ENCODE measurements at regions not wholly inside any gene's neighbourhood (a gene's known extent, or its start where the extent isn't known, plus 50 kb on each side); places are given as distances from the start of the nearest gene placed in this dataset.

DNA sequence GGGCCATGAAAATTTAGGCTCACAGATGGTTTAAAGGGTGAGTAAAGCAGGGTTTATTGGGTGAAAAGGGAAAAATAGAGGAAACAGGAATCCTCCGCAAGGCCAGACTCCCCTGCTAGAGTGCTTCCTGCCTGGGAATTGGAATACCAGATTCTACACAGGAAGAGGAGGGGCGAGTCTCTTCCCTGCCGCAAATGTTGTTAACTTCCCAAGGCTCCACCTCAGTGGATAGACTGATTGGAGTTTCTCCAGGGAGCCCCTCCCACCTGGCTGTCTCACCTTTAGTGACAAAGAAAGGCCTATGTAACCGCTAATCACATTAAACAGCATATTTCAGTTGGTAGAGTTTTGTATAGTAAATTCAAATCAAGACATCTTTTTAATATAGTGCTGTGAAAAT, 1450.1 kb downstream of the KCNT2 start:
- DNase-seq: no peak

GRCh38 chr1:195153107-195153506, 1455.1 kb downstream of the KCNT2 start:
- DNase-seq: no peak

GRCh38 chr1:195150768-195151167, 1457.5 kb downstream of the KCNT2 start:
- DNase-seq: no peak

GRCh38 chr1:195141294-195141693, 1466.9 kb downstream of the KCNT2 start:
- DNase-seq: no peak

DNA sequence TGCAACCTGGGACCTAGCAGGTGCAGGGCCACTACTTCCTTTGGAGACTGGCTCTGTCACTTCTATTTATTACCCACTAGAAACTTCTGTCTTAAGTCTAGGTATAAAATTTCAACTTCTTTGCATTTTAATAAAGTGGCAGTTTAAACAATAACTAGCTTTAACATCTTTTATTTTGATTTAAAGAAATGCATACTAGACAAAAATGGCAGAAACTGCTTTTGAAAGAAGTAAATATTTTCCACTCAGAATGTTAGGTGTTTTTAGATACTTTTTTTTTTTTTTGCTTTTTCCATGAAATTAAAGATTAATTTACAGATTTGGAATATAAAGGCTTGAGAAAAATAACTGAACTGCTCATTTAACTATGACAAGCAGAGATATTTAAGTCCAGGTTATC, 1477.6 kb downstream of the KCNT2 start:
- DNase-seq: no peak

GRCh38 chr1:195122497-195122896, 1485.7 kb downstream of the KCNT2 start:
- DNase-seq: no peak

GRCh38 chr1:195113471-195113870, 1494.8 kb downstream of the KCNT2 start:
- no peak for DNase-seq

- DNase-seq: no peak
Measured at GRCh38 chr1:195105773-195106172, 1502.5 kb downstream of the KCNT2 start.

- DNase-seq: no peak
Measured at GRCh38 chr1:195105281-195105680, 1503.0 kb downstream of the KCNT2 start.

DNA sequence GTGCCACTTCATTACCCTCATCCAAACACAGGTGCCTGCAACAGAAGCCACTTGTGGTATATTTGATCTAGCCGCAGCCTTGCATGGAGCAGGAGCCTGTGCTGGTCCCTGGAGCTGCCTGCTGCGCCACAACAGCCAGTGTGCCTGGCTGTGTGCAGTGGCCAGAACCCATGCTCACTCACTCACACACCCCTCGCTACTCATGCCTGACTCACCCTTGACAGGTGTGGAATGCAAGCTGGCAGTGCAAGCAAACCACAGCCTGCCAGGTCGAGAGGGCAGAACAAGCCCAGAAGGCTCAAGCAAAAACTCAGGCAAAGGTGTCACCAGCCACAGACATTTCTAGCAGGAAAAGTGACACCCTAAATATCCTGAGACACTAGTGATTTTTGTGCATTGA, 1510.9 kb downstream of the KCNT2 start:
- no peak for DNase-seq

DNA sequence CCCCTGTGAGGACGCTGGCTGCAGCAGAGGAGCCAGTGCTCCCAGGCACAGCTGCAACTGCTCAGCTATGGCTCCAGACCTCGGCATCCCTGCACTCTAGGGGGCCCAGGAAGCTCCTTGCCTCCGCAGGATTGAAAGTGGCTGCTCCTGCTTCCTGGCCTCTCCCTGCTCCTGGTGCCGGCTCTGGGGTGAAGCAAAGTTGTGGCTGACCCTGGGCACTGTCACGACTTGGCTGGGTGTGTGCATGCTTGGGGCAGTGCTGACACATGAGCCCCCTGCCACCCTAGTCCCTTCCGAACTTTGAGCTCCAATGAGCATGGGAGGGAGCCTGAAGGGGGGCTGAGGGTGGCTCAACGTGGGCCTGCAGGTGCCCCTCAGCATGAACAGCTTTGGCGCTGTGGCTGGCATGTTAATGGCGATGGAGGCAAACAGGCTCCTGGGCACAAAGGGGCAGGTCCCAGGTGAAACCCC, 1512.2 kb downstream of the KCNT2 start:
- no peak for DNase-seq

DNA sequence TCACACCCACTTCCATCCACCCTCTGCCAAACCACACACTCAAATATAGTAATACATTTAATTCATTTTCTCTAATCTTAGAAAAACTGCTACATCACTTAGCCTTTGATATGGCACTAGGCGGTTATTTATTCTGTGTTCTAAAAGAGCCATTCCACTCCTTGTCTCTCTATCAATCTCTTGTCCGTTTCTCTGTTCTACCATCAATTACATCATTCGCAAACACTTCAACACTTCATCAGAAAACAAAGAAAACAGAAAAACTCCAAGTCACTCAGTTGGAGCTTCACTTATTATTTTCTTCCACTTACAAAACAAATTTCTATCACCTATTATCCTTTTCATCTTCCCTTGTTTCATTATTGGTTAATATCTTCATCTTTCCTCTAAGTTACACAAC, 1523.0 kb downstream of the KCNT2 start:
- no peak for DNase-seq

DNA sequence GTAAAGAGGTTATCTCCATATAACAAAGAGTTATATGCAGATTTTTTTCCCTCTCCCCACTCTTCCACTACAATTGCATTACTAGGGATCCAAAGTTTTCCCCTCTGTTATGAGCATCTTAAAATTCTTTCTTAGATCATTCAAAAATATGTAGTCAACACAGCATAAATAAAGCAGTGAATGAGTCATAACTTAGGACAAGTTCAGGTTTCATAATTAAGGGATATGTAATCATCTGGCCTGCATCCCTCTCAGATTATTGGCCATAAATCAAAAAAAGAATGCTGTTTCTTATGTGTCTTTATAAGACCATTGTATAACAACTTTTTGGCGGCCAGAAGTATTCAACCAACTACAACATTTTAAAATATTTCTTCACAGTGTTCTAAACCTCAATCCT, 1526.1 kb downstream of the KCNT2 start:
- DNase-seq: no peak

DNA sequence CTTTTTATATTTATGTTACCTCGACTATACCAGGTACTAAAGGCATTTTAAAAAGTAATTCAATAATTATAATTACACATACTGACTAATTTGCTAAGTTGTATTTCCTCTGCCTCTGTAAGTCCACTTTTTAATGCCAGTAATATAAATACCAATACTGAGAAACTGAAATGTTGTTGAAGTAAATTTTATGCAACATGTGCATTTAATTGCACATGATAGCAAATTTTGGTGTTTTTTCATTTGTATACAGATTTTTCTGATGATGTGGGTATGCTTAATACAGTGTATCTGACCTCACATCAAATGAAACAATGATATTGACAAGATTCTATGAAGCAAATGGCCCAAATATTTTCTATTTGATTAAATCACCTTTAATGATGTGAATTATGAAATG, 1531.6 kb downstream of the KCNT2 start:
- DNase-seq: no peak

- no peak for DNase-seq
Measured at GRCh38 chr1:195075973-195076372, 1532.3 kb downstream of the KCNT2 start.

GRCh38 chr1:195071461-195071860, 1536.8 kb downstream of the KCNT2 start:
- DNase-seq: no peak

DNA sequence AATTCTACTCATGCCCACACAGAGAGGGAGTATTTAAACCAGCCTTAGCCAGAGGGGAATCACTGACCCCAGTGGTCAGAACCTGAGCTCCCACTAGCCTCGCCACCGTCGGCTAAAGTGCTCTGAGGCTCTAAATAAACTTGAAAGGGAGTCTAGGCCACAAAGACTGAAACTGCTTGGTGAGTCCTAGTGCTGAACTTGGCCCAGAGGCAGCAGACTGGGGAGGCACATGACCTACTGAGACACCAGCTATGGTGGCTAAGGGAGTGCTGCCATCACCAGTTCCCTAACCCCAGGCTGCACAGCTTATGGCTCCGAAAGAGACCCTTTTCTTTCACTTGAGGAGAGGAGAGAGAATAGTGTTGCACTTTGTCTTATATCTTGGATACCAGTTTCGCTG, 1542.8 kb downstream of the KCNT2 start:
- no peak for DNase-seq

DNA sequence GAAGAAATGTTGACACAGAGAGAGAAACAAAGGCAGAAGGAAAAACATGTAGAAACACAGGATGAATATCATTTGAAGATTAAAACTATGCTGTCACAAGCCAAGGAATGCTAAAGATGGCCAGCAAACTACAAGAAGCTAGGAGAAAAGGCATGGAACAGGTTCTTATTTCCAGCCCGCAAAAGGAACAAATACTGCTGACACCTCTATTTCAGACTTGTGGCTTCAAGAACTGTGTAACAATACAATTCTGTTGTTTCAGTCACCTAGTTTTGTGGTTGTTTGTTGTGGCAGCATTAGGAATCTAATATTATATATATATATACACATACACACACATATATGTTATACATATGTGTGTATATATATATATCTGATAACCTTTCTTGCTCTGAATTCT, 1543.9 kb downstream of the KCNT2 start:
- no peak for DNase-seq

DNA sequence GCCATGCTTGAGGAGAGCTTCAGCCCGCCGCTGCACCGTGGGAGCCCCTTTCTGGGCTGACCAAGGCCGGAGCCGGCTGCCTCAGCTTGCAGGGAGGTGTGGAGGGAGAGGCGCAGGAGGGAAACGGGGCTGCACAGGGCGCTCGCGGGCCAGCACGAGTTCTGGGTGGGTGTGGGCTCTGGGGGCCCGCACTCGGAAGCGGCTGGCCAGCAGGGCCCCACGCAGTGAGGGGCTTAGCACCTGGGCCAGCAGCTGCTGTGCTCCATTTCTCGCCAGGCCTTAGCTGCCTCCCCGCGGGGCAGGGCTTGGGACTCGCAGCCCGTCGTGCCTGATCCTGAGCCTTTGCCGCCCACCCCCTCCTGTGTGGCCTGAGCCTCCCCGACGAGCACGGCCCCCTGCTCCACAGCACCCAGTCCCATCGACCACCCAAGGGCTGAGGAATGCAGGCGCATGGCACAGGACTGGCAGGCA, 1554.0 kb downstream of the KCNT2 start:
- no peak for DNase-seq

- no peak for DNase-seq
Measured at GRCh38 chr1:195053478-195053877, 1554.8 kb downstream of the KCNT2 start.

DNA sequence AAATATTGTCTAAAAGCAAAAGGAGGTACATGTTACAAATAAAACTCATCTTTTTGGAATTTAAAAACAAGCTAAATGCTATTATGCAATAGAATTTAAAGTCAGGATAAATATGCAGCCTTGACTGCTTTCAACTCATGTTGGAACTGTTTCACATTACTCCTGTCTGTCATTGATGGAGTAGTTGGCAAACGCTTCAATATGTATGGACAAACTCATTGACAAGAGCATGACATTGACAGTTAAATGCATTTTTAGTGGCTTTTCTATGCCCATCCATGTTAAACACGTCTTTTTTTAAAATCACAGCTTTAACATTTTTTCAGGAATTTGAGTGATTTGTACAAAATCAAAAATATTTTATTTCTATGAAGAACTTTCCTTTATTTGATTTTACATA, 1560.5 kb downstream of the KCNT2 start:
- no peak for DNase-seq

DNA sequence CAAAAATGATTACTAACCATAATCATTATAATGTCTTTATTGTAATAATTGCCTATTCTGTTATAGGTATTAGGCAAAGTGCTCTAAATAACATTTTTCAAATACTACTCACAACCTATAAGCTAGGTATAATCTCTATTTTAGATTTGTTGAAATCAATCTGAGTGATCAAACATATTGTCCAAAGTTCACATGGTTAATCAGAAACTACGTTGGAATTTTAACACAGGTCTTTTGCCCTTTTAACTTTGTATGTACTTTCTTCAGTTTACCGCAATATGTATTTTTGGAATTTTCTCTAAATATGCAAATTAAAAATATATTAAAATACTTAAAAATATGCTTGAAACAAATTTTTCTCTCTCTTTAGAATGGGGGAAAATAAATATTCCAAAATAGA, 1563.2 kb downstream of the KCNT2 start:
- no peak for DNase-seq

- no peak for DNase-seq
Measured at GRCh38 chr1:195030793-195031192, 1577.4 kb downstream of the KCNT2 start.

GRCh38 chr1:195026792-195027191, 1581.4 kb downstream of the KCNT2 start:
- DNase-seq: no peak

DNA sequence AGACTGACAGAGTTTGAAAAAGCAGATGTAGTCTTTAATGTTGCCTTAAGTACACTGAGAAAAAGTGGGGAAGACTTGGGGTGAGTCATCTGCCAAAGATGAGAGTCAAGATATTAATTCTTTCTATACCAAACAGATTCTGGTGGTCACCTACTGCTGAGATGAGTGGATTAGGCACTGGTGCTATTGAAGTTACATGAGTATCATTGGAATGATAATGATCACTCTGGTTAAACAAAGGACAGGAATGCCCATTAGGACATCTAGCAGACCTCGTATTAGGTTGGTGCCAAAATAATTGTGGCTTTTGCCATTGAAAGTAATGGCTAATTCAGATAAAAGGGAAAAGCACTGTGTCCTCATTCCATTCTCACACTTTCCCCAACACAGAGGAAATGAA, 1588.9 kb downstream of the KCNT2 start:
- no peak for DNase-seq

DNA sequence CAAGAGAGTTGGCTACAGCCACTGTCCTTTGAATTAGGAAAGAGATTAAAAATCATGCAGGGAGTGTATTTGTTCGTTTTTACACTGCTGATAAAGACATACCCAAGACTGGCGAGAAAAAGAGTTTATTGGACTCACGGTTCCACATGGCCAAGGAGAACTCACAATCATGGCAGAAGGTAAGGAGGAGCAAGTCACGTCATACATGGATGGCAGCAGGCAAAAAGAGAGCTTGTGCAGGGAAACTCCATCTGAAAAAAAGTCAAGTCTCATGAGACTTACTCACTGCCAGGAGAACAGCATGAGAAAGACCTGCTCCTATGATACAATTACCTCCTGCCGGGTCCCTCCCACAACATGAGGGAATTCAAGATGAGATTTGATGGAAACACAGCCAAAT, 1595.2 kb downstream of the KCNT2 start:
- no peak for DNase-seq
